HCT116 (cell line): ENCODE measurements at regions not wholly inside any gene's neighbourhood (a gene's known extent, or its start where the extent isn't known, plus 50 kb on each side); places are given as distances from the start of the nearest gene placed in this dataset.
"Not testable (repeated sequence)": the region's sequence is repeated elsewhere in the genome, so short reads cannot be mapped to it uniquely, and the experiment has no call there.

Source experiments
- CEBPB ChIP-seq: IDR thresholded peaks from 2 replicates; pipeline ENCODE4 v1.6.1; 2012; ENCODE audit warnings: low read depth
- TF ChIP-seq, protein P1 (sequence below), 3 experiments: fragments of 200-600 bp in 1 of 3; sonication (generic) in 1 of 3; IDR thresholded peaks in 2 of 3; conservative IDR thresholded peaks in 1 of 3; 2 replicates each; pipeline ENCODE4 v1.5.1; 2012 to 2017; ENCODE audit warnings: low read depth in 2 of 3, low read length in 2 of 3, antibody characterized with exemption in 1 of 3, borderline replicate concordance in 1 of 3, control low read depth in 1 of 3, mild to moderate bottlenecking in 1 of 3, mixed read lengths in 1 of 3, mixed run types in 1 of 3, moderate library complexity in 1 of 3; ENCODE audit not compliant: insufficient read depth in 1 of 3

DNA sequence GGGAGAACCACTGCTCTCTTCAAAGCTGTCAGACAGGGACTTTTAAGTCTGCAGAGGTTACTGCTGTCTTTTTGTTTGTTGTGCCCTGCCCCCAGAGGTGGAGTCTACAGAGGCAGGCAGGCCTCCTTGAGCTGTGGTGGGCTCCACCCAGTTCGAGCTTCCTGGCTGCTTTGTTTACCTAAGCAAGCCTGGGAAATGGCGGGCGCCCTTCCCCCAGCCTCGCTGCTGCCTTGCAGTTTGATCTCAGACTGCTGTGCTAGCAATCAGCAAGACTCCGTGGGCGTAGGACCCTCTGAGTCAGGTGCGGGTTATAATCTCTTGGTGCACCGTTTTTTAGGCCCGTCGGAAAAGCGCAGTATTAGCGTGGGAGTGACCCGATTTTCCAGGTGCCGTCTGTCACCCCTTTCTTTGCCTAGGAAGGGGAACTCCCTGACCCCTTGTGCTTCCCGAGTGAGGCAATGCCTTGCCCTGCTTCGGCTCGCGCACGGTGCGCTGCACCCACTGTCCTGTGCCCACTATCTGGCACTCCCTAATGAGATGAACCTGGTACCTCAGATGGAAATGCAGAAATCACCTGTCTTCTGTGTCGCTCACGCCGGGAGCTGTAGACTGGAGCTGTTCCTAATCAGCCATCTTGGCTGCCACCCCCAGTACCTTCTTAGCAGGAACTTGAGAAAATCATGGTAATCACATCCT, 56.1 kb upstream of the TNFAIP8 start:
- TF ChIP-seq, protein P1, sequence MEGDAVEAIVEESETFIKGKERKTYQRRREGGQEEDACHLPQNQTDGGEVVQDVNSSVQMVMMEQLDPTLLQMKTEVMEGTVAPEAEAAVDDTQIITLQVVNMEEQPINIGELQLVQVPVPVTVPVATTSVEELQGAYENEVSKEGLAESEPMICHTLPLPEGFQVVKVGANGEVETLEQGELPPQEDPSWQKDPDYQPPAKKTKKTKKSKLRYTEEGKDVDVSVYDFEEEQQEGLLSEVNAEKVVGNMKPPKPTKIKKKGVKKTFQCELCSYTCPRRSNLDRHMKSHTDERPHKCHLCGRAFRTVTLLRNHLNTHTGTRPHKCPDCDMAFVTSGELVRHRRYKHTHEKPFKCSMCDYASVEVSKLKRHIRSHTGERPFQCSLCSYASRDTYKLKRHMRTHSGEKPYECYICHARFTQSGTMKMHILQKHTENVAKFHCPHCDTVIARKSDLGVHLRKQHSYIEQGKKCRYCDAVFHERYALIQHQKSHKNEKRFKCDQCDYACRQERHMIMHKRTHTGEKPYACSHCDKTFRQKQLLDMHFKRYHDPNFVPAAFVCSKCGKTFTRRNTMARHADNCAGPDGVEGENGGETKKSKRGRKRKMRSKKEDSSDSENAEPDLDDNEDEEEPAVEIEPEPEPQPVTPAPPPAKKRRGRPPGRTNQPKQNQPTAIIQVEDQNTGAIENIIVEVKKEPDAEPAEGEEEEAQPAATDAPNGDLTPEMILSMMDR (IDR thresholded peaks at IDR 0.05 in 2 of 3, conservative IDR thresholded peaks at IDR 0.05 in 1 of 3; ENCODE audit: borderline replicate concordance in 1 of 3, insufficient read depth in 1 of 3, low read depth in 2 of 3, low read length in 2 of 3) = not testable (repeated sequence)
- TF ChIP-seq CEBPB = not testable (repeated sequence)
